Anterior cingulate cortex (tissue), 58 donors: ENCODE measurements at regions not wholly inside any gene's neighbourhood (a gene's known extent, or its start where the extent isn't known, plus 50 kb on each side); places are given as distances from the start of the nearest gene placed in this dataset.
A peak's percentile ranks its signal among the peaks of the same experiment; 100 is the strongest.
"Not testable (repeated sequence)": the region's sequence is repeated elsewhere in the genome, so short reads cannot be mapped to it uniquely, and the experiment has no call there.

ENCODE experiments used
- DNase-seq, 58 donors: peaks; one replicate each; lab custom pipeline; 2025; lab: John Stamatoyannopoulos, UW

DNA sequence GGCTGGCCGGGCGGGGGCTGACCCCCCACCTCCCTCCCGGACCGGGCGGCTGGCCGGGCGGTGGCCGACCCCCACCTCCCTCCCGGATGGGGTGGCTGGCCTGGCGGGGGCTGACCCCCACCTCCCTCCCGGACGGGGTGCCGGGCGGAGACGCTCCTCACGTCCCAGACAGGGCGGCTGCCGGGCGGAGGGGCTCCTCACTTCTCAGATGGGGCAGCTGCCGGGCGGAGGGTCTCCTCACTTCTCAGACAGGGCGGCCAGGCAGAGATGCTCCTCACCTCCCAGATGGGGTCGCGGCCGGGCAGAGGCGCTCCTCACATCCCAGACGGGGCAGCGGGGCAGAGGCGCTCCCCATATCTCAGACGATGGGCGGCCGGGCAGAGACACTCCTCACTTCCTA, 965.8 kb upstream of the DEFB115 start:
- DNase-seq = not testable (repeated sequence)

DNA sequence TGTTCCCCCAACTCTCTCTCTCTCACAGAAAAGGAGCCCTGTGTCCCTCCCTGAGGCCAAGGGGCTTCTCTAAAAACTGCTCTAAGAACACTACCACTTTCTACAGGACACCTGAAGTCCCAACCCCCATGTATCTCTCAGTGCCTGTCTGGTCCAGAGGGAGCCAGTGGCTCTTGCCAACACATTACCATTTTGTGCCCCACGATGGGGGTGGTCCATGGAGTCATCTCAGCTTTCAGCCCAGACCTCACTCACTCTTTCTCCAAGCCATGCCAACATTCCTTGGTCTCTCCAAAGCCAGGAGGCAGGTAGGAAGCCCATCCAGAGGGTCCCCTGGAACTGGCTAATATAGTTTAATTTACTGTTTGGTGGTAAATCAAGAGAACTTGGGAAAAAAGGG, 962.1 kb upstream of the DEFB115 start:
- DNase-seq = not testable (repeated sequence)

DNA sequence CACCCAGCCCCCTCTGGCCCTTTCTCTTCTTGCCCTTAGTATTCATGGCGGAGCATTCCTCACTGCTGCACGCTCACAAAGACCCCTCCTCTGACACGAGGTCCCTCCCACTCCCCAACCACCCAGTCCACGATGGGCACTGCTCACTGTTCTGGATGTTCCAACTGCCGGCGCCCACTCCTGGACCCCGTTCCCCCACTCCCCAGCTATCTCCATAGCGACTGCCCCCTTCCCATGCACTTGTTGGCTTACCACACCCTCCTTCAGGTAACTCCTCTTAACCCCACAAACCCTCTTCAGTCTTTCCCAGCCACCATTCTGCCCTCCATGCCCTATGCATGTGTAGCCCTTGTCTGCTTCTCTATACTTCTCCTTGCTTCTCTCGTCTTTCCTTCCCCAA, 961.5 kb upstream of the DEFB115 start:
- DNase-seq = not testable (repeated sequence)

DNA sequence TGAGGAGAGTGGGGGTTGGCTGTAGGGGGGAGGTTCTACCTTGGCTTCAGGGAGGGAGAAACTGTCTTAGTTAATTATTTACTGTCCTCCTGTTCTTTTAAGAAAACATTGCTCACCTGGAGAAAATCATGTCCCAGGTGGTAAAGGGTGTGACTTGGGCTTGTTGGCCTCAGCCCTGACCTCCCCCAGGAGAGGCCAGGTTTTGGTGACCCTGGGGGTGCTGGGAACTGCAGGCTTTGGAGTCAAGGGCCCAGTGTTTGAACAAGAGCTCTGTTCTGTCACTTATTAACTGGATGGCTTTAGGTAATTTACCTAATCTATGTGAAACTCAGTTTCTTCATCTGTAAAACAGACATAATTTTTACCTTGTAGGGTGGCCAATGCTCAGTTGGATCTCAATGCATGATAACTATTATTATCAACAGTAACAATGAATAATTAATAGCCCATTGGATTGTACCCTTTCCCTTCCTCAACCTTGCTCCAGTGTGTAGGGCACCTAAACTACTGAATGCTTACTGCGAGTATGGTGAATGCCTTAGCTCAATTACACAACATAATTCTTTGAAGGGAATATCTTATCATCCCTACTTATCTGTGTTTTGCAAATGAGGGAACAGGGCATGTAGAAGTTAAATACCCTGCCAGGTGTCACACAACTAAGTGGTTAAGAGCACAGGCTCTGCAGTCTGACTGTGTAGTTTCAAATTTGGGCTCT, 959.4 kb upstream of the DEFB115 start:
- not testable (repeated sequence) for DNase-seq

DNA sequence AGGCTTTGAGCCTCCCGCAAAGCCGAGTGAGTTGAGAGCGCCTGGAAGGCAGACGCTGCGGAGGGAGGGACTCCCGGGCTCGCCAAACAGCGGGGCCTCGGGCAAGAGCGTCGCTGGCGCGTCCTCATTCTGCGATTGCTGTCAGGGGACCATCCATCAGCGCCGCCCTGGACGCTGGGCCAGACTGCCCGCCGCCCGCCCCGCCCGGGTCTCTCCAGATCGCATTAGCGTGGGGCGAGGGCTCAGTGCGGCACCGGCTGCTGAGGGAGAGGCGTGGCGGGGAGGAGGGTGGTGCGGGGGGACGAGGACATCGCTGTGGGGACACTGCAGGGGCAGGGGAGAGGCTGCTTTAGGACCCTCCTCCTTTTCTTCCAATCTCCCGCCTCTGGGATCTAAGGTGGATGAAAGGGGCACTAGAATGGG, 957.2 kb upstream of the DEFB115 start:
- not testable (repeated sequence) for DNase-seq

DNA sequence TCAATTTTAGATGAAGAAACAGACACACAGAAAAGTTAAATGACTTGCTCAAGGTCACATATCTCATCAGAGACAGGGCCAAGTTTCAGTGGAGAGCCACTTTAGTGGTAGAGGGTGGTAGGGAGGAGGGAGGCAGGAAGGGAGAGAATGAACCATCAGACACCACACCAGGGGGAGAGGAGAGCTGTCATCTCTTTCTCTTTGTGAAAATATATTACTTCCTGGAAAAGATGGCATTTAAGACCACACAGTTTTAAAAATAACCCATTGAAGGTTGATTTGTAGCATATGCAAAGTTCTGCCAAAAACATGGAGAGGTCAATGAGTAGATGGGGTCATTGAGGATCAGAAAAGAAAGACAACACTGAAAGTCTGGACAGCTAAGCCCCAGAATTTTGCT, 954.7 kb upstream of the DEFB115 start:
- DNase-seq = not testable (repeated sequence)

DNA sequence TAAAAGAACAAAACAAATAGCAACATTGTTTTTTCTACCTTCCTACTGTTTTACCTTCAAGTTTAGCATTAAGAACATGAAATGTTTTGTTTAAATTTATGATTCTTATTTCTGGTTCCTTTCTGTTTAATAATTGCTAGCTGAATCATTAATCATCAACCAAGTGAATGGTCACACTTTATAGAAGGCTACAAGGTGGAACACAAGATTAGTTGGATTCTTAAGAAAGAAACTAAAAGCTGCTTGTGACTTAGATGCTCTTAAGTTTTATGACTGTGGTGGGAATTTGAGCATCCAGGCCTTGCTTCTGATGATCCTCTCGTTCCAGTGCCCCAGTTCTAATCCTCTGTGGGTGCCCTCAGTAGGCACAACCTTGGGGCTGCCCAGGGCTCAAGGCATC, 947.5 kb upstream of the DEFB115 start:
- not testable (repeated sequence) for DNase-seq

DNA sequence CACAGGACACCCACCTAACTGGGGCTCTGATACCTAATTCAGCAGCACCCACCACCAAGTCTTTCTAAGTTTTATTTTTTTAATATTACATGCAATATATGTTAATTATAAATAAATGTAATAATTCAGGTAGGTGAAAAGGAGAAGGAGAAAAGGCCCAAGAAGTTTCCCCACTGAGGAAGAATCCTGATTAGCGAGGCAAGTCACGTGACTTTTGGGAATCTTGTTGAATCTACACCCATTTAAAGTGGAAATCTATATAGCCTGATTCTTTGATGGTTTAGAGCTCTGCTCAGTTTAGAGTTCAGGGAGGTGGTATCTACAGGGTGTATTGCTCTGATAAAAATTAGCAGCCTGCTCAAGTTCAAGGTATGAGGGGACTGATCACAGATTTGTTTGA, 947.1 kb upstream of the DEFB115 start:
- DNase-seq = not testable (repeated sequence)

DNA sequence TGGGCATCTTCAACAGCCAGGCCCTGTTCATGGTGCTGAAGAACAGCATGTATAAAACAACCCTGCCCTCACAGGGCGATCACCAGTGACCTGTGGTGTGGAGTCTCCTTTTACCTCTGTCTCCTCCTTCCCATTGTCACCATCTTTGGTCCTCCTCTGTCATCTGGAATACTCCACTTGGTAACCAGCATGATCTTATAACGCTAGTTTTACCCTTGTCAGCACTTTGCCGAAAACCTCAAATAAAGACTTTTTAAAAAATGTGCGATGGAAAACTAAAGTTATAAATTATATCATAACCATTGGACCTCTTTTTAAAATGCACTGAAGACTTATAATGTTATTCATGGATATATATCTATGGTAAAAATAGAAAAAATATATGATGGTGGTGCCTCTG, 945.2 kb upstream of the DEFB115 start:
- DNase-seq = not testable (repeated sequence)

DNA sequence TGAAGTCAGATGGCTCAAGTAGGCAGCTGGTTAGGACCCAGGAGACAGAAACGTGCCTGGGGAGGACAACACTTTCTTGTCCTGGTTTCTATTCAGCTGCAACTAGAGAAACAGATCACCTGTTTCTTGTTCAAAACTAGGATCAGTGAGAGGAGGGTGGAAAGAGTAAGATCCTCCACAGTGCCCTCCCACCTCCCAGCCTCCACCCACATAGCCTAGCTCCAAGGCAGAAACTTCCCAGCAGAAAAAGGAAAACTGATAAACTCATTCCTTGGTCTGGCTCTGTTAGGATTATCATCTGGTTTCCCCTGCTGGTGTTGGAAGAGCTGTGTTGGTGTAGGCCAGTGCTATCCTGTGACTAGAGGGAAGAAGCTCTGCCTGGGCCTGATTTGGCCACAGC, 943.8 kb upstream of the DEFB115 start:
- not testable (repeated sequence) for DNase-seq

DNA sequence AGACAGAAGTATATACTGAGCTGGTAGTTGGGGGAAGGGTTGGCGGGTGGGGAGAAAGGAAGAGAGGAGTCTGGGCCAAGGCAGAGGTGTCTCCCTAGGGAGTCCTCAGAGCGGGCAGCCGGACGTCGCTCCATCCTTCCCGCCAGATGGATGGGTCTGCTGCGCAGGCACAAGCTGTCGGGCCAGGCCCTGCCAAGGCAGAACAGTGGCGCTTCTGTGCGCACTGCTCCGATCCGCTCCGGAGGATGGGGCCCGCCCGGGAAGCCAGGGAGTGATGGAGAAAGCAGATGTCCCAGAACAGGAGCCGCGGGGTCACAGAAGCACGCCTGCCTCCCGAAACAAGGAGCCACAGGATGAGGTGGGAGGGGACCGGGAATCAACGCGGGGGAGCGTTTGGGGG, 941.4 kb upstream of the DEFB115 start:
- peak in 38 of 58 donors; percentile 0 to 76 (median 38) for DNase-seq

DNA sequence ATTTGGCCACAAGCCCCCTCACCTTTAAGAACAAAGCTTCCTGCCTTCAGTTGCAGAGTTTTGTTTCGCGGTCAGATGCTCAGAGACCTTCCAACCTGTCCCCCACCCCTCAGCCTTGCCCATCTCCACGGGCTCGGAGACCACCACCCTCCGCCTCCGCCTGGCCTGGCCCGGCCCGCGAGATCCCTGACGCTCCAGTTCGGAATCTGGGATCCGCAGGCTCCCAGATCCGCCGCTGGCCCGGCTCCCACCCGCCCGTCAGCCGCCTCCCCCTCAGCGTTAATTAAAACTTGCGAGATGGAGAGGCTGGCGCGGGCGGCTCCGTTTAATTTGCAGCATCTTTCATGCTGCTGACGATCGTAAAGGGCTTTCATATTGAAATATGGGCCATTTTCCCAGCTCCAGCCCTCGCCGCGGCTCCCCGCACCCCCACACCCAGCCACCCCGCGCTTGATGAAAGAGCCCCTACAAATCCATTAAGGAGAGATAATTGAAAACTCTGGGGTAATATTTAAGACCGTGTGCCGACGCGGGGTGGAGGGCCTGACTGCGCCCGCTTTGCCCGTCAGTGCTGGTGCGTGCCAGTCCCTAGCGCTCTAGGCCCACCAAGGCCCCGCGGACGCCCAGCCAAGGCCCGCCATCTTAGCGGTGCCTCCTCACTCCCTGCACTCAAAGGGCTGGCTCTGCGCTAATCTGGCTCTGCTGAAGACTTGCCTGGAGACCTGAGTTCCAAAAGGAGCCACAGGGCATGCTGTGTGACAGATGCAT, 940.7 kb upstream of the DEFB115 start:
- DNase-seq = peak in 10 of 58 donors; percentile 4 to 27 (median 14)

DNA sequence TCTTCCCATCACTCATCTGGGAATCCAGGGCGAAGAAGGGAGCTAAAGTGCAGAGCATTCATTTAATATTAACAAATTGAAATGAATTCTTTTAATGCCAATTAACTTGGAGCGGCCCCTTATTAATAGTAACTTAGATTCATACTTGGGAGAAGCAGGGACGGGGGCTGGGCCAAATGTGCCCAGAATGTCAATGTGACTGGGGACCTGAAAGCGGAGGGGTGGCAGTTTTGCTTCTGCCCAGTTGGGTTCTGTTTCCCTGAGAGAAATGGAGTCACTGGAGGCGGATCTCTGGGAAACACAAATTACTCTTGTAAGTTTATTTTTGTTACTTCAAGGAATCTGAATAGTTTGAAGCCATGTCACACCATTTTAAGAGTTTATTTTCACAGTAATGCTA, 923.7 kb upstream of the DEFB115 start:
- not testable (repeated sequence) for DNase-seq

DNA sequence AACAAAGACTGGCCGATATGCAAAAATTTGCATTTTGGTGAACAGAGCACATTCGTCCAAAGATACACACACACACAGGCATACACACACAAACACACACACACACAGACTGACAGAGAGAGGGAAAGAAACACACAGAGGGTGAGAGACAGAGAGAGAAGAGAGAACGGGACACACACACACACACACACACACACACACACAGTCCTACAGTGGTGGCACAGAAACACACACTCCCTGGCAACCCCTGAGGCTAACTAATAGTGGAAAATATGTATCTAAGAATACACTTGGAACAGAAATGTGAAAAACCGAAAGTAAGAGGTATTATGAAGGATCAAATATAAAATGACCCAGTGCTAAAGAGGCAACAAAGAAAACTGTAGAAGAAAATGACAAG, 919.9 kb upstream of the DEFB115 start:
- DNase-seq = not testable (repeated sequence)

DNA sequence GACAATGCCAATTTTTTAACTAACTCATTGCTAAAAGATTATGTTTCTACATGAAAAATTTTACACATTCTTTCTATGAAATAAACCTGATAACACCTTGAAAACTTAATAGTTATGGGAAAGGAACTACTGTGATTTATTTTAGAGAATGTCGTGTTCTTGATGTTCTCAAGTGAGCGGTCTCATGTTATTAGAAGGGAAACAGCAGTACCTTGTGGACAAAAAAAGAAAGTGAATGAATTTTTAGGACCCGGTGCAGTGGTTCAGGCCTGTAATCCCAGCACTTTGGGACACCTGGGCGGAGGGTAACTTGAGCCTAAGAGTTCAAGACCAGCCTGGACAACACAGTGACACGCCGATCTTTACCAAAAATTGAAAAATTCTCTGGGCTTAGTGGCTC, 908.5 kb upstream of the DEFB115 start:
- DNase-seq = not testable (repeated sequence)

DNA sequence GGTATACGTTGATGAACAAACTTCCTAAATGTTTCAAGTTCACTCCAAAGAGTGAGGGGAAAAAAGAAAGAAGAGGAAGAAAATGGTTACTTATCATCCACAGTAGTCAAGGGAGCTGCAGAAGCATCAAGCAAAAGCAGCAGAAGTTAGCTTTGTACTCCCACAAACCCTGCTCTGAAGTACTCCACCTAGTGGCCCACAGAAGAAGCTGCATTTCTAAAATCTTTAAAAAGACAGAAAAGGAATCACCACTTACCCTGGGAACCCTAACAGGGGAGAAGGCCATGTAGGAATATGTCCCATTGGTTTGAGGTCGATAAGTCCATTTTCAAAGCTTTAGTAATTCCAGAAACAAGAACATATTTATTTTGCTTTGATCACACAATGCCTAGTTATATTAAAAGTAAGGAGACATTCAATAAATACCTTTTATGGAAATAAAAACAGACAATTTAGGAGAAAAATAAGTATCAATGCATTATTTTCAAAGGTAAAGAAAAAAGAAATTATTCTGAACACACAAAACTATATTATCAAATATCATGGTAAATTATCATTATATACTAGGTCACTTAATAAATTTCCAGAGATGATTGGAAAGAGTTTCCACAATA, 900.5 kb upstream of the DEFB115 start:
- DNase-seq = not testable (repeated sequence)

DNA sequence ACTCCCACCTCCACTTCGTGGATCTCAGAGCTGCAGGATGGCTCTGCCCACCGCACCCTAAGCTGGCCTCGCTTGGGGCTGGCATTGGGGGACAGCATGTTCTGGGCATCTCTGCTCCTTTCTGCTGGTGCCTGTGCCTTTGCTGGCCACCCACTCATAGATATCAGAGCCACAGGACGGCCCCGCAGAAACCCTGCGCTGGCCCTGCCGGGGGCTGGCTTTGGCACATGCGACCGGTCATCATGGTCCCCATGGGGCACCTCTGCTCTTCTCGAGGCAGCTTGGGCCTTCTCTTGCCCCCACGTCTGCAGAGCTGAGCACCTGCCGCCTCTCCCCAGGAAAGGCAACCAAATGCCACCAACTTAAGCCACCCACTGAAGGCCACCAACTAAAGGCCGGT, 895.7 kb upstream of the DEFB115 start:
- not testable (repeated sequence) for DNase-seq

DNA sequence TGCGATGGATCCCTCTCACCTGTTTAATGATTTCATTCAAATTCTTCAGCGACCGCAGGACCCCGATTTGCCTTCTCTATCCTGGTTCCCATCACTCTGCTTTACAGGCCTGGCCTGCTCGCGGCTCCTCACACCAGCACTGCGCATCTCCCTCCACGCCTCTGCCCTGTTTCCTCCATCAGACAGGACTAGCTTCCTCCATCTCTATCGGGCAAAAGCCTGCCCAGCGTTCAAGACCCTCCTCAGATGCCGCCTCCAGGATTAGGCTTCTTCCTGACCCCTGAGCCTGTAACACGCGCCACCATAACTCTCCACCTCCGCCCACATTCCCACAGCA, 881.1 kb upstream of the DEFB115 start:
- peak in 1 of 58 donors; percentile 8 for DNase-seq

DNA sequence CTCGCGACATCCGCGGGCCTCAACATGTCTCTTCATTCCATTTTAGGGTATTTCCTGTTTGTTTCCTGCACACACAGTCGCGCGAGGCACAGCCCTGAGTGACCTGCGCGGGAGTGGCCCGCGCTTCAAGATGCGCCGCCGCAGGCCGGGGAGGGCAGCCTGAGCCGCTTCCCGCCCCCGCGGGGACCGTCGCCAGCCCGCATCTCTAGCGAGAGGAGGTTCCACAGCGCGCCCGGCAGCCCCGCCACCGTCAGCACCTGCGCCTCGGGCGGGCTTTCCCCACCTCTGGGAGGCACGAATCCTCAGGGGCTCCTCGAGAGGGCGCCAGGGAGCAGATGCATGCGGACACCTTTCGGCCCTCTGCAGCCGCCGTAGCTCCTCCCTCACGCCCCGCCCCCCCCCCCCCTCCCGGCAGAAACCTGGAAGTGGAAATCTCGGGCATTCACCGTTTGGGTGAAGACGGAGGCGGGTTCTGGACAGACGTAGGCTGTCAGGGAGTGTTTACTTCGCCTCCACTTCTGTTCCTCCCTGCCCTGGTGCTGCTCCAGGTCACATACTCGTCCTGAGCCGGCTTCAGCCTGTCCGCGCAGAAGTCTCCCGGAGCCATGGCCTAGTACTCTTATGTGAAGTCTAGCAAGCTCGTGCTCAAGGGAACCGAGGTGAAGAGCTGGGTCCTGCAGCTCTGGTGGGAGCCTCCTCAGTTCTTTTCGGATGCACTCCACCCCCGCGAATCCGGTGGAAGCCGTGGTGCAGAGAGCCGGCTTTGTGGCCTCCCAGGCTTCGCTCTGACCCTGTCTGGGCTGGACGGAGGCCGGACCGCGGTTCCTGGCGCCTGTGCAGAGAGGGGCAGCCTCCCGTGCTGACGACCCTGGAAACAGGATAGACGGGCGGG, 880.5 kb upstream of the DEFB115 start:
- DNase-seq = peak in 56 of 58 donors; percentile 2 to 85 (median 66)

DNA sequence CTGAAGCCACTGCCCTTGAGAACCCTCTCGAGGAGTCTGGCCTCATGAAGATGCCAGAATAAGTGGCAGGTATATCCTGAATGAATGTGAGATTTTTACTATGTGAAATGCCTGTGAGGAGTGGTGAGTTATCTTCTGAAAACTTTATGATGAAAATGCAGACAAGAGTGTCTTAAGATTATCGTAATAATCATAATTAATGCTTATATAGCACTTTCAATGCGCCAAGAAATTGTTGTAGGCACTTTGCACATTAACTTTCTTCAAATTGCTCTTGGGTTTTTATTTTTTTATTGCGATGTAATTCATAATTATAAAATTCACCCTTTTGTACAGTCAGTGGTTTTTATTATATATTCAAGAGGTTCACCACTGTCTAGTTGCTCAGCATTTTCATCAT, 879.1 kb upstream of the DEFB115 start:
- DNase-seq = not testable (repeated sequence)
